ENCODE measurements at regions not wholly inside any gene's neighbourhood (a gene's known extent, or its start where the extent isn't known, plus 50 kb on each side); places are given as distances from the start of the nearest gene placed in this dataset.

- no peak for DNase-seq (ENCODE audit: low read depth in 2 of 2, low spot score in 1 of 2)
These were observed 300.9 kb downstream of the DHX35 start for GRCh38 chr20:39263076-39263475.

- DNase-seq (ENCODE audit: low read depth in 2 of 2, low spot score in 1 of 2), result no peak
These were observed 297.7 kb downstream of the DHX35 start for GRCh38 chr20:39259808-39260207.

DNA sequence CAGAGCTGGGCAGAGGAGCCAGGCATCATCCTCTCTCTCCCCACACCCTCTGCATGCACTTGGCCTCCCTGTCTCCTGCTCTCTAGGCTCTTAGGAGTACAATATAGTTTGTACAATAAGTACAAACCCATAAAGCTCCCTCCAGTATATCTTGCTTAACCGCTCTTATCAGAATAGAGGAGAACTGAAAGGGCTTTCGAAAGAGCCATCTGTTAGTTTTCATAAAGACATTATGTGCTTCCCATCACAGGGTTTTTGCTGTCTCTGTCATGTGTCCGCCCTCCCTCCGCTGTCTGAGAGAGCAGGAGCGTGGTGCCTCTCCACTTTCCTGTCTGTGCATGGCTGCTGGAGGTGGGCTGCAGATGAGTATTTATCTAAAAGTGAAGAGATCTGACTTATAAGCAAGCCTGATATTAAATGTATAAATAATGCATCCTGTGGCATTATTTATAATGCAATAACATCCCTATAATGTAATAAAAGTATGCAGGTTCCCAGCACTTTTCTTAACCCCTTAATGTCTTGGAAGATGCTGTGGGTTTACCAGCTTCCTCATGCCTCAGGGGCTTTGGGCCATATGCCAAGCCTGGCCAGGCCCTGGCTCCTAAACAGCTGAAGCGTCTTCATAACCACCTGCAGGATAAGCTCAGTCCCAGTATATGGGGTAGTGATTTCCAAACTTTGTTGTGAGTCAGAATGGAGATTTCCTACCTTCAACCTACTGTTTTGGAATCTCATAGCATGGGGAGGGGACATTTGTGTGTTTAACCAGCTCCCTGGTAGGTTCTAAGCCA lies 297.1 kb downstream of the DHX35 start:
- DNase-seq (ENCODE audit: low read depth in 2 of 2, low spot score in 1 of 2), result no peak

DNA sequence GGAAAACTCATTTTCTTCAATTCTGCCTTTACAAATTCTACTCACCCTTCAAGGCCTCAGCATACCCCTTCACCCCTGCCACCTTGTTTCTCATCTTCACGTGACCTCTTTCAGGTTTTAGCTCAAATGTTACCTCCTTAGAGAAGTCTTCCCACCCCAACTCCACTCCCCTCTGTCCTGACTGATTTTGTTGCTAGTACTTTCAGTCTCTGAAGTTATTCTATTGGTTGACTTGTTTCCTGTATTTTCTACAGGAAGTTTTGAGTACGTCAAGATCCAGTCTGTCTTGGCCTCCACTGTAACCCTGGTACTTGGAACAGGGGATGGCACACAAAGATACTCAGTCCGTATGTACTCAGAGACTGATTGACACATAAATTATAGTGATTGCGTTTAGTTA lies 296.1 kb downstream of the DHX35 start:
- no peak for DNase-seq (ENCODE audit: low read depth in 2 of 2, low spot score in 1 of 2)

DNA sequence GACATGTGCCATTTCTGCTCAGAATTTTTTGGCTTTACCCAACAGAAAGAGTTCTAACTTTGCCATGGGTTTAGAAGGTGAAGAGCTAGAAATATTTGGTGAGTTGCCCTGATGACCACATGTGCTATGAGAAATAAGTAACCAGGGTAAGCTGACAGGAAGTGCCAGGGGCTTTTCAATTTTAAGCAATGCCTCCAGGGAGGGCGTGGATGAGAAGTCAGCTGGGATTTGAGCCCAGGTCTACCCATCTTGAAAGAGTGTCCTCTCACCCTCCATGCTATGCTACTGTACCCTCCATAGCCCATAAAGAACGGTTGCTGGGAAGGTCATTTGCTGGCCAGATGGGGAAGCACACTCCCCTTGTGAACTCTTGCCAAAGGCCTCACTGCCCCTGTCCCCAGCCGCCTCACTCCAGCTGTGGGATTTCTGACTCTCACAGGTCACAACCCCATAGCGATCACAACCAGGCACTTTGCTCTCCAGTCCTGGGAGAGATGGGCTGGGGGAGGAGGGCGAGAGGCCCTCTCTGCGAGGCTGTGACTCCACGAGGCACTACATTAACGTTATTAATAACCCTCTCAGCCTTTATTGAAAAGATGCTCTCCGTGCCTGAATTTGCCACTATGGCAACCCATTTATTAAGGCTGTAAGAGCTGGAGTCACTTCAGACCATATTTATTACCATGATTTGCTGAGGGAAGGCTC lies 291.1 kb downstream of the DHX35 start:
- no peak for DNase-seq (ENCODE audit: low read depth in 2 of 2, low spot score in 1 of 2)

DNA sequence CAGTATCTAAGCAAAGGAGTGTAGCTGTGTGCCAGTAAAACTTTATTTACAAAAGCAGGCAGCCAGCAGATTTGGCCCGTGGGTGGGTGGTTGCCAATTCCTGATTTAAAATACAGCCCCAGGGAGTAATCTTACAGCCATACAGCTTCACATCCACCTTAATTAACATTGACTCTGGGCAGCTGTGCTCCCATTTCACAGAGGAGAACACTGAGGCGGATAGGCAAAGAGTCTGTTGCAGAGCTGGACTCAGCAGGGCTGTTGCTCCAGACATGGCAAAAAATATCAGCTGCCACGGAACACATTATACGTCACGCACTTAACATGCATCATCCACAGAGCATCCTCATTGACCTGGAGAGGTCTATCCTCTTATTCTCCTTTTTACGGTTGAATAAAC lies 289.9 kb downstream of the DHX35 start:
- no peak for DNase-seq (ENCODE audit: low read depth in 2 of 2, low spot score in 1 of 2)

- no peak for DNase-seq (ENCODE audit: low read depth in 2 of 2, low spot score in 1 of 2)
These were observed 287.7 kb downstream of the DHX35 start for GRCh38 chr20:39249798-39250197.

GRCh38 chr20:39248862-39249485 lies 286.8 kb downstream of the DHX35 start:
- DNase-seq (ENCODE audit: low read depth in 2 of 2, low spot score in 1 of 2), result no peak

- no peak for DNase-seq (ENCODE audit: low read depth in 2 of 2, low spot score in 1 of 2)
These were observed 286.2 kb downstream of the DHX35 start for GRCh38 chr20:39248171-39248861.

DNA sequence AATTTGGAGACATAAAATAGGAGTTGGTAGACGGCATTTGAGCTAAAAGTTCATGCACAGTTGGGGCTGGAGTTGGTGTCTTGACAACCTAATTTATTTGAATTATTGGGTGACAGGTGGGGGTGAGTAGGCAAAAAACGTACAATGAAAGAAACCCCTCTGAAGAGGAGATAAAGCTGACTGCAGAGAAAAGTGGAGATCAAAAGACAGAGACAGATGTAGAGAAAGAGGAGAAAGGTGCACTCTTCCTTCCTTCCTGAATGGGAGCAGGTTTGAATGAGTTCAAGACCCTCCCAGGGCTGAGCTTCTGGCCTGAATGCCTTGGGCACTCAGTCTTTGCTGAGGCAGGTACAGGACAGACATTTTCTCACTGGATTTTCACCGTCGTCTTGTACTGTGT lies 284.3 kb downstream of the DHX35 start:
- no peak for DNase-seq (ENCODE audit: low read depth in 2 of 2, low spot score in 1 of 2)

GRCh38 chr20:39245685-39246311 lies 283.7 kb downstream of the DHX35 start:
- DNase-seq (ENCODE audit: low read depth in 2 of 2, low spot score in 1 of 2), result no peak

DNA sequence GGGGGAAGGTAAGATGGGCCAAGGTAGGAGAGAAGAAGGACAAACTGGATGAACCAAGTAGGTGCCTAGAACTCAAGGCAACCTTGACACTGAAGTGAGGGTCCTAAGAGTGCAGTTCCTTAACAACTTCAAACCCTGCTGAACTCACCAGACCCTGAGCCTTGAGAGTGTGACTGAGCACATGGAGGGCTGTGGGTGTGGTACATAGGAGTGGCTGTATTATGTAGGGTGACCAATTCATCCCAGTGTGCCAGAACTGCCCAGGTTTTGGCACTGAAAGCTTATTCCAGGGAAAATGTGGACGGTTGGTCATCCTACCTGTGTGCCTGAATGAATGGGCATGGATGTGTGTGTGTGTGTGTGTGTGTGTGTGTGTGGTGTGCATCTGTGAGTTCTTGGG lies 281.8 kb downstream of the DHX35 start:
- no peak for DNase-seq (ENCODE audit: low read depth in 2 of 2, low spot score in 1 of 2)

DNA sequence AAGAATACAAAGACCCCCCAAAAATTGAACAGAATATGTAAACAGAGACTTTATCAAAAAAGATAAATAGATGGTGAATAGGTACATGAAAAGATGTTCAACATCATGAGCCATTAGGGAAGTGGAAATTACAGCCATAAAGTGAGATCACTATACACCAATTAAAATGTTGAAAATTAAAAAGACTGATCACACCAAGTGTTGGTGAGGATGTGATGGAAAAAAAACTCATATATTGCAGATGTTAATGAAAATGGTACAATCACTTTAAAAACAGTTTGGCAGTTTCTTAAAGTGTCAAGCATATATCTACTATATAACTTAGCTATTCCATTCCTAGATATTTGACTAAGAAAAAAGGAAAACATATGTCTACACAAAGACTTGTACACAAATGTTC lies 280.5 kb downstream of the DHX35 start:
- no peak for DNase-seq (ENCODE audit: low read depth in 2 of 2, low spot score in 1 of 2)

- DNase-seq (ENCODE audit: low read depth in 2 of 2, low spot score in 1 of 2), result no peak
These were observed 272.5 kb downstream of the DHX35 start for GRCh38 chr20:39234520-39235095.

DNA sequence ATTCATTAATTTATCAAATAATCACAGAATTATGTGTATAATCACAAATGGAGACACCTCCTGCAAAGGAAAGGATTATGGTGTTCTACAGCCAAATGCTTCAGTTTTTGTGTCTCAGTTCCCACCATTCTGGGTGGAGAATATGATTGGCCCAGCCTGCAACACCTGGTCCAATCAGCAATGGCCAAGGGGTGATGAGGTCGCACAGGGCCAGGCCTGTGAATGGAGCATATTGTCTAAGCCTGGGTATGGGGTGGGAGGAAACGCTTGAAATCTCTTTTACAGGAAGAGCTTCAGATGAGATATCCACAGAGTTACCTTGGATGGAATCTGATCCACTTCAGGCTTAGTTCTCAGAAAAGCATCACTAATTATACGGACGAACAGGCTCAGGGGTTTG lies 271.6 kb downstream of the DHX35 start:
- DNase-seq (ENCODE audit: low read depth in 2 of 2, low spot score in 1 of 2), result no peak

GRCh38 chr20:39227416-39227815 lies 265.3 kb downstream of the DHX35 start:
- no peak for DNase-seq (ENCODE audit: low read depth in 2 of 2, low spot score in 1 of 2)

GRCh38 chr20:39225978-39226377 lies 263.8 kb downstream of the DHX35 start:
- DNase-seq (ENCODE audit: low read depth in 2 of 2, low spot score in 1 of 2), result no peak

- no peak for DNase-seq (ENCODE audit: low read depth in 2 of 2, low spot score in 1 of 2)
These were observed 263.4 kb downstream of the DHX35 start for GRCh38 chr20:39225536-39225935.

GRCh38 chr20:39222101-39222500 lies 260.0 kb downstream of the DHX35 start:
- no peak for DNase-seq (ENCODE audit: low read depth in 2 of 2, low spot score in 1 of 2)

- no peak for DNase-seq (ENCODE audit: low read depth in 2 of 2, low spot score in 1 of 2)
These were observed 254.1 kb downstream of the DHX35 start for GRCh38 chr20:39216195-39216594.

- DNase-seq (ENCODE audit: low read depth in 2 of 2, low spot score in 1 of 2), result no peak
These were observed 252.7 kb downstream of the DHX35 start for GRCh38 chr20:39214828-39215227.

Measured in stimulated activated CD8-positive, alpha-beta memory T cell treated with anti-CD3 and anti-CD28 coated beads, Interleukin-4, amount 100 ng/mL, for 4 hours (primary cell).